HG02763 (cell line): ENCODE measurements at regions not wholly inside any gene's neighbourhood (a gene's known extent, or its start where the extent isn't known, plus 50 kb on each side); places are given as distances from the start of the nearest gene placed in this dataset.
"Not testable (repeated sequence)": the region's sequence is repeated elsewhere in the genome, so short reads cannot be mapped to it uniquely, and the experiment has no call there.

Experiments used
- ATAC-seq: cut with Tn5 transposase; IDR thresholded peaks from one replicate; pipeline ENCODE4 v1.9.1; 2021; ENCODE audit warnings: mild to moderate bottlenecking, moderate library complexity; ENCODE audit not compliant: unreplicated experiment

DNA sequence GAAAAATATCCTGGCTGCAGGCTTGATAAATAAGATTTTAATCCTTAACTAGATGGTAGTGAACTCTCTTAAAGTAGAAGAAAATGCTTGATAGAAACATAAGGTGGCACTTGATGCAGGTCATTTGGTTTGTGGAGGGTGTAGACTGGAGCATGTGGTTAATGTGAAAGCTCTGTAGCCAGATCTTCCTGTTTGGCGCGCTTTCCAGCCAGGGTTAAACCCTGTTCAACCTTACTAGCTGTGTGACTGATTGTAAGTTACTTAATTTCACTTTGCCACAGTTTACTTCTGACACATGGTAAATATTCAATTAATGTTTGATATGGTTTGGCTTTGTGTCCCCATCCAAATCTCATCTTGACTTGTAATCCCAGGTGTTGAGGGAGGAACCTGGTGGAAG lies 394.0 kb downstream of the REEP3 start:
- no peak for ATAC-seq

DNA sequence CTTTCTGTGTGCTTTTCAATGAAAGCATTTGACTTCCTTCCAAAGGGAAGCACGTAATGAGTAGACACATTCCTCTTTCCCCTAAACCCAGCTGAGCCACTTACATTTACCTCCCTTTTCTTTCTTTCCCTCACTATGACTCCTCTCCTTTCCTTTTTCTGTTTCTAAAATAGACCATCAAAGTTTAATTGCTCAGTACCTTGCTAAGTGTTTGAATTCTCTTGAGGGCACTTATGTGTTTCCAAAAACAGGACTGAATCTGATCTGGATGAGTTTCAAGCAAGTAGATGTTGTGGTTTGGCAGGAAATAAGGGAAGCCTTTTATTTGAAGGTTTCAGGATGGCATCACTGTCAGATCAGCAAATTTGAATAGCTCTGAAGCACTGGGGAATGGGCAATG lies 396.2 kb downstream of the REEP3 start:
- ATAC-seq = no peak

DNA sequence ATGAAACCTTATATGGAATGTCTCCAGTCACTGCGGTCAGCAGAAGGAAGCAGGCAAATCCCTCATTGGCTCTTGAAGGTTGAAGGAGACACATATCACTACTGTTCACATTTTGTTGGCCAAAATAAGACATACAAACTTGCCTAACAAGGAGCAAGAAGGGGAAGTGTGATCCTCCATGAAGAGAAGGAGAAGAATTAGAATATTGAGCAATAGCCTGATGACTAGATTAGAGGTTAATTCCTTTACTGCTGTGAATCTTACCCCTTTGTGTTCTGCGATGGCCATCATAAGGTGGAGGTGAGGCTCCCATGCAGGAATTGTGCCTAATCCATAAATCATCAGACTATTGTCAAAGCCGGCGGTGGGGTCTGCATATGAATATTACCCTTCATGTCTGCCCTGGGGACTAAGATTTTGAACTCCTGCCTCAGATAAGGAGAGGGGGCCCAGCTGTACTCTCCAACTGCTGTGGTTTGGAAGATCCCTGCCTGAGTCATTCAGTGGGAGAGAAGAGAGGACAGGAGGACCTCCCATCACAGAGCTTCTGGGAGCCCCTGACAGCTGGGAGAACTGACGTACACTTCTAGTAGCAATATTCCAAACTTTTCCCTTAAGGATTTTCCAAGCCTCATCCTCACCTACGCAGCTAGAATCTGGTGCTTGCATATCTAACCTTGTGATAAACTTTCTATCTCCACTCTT lies 398.5 kb downstream of the REEP3 start:
- no peak for ATAC-seq

DNA sequence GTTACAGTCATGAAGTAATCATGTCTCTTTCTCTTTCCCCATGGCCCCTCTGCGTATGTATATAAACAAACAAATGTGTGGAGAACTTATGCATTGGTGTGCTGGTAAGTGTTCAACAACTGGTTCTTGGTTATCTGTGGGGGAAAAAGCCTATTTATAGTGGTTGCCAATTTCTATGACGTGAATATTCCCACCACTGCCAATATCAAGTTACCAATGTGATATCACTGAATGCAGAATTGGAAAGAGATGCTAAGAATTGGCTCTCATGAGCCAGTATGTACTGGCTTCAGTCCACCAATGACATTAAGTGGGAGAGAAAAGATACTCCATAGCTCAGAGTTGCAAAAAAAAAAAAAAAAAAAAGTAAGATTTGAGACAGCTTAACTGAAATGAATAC lies 399.7 kb downstream of the REEP3 start:
- no peak for ATAC-seq

- ATAC-seq = no peak
Observed at GRCh38 chr10:63921908-63922467, 400.8 kb downstream of the REEP3 start.

- no peak for ATAC-seq
Observed at GRCh38 chr10:63922468-63923284, 401.5 kb downstream of the REEP3 start.

DNA sequence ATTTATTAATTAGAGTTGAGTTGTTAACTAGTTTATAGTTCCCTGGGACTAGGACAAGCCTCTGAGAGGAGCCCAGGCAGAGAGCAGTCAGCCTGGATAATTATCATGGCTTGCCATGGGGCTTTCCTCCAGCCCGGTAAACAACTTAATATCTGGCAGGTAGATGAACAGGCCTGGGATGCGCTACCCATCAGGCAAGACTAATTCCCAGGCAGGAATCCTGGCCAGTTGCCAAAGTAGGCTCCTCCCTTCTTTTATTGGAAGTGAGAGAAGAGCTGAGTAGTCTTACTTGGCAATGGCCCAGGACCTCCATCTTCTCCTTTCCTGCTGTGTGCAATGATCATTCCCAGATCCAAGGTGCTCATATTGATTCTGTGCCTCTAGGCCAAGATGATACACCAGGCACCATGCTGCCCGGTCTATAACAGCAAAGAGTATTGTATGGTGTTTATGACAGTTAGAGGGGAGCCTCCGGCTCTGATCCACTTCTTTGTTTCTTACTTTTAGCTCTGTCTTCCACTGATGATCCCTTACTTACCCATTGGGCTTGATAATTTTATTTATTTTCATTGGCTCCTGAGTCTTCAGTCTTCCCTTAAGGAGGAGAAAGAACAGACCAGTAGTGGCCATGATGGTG lies 408.7 kb downstream of the REEP3 start:
- ATAC-seq = no peak

DNA sequence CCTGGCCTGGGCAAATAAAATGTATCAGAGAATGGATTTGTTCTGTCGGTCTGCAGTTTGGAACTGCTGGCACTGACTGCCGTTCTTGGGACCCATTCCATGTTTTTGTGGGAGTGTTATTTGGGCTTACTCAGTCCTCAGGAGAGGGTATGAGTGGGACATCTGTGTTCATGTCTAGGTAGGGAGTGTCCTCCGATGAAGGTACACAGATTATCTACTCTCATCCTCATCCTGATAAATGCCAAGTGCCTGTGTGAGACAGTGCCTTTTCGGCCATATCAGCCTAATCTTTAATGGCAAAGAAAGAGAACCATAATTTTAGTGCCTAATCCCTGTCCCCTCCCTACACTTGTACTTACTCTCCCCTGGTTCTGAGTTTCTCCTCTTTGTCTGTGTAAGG lies 409.4 kb downstream of the REEP3 start:
- ATAC-seq = no peak

- no peak for ATAC-seq
Observed at GRCh38 chr10:63935705-63936104, 414.5 kb downstream of the REEP3 start.

GRCh38 chr10:63940277-63940922 lies 419.2 kb downstream of the REEP3 start:
- no peak for ATAC-seq

- ATAC-seq = no peak
Observed at GRCh38 chr10:63964406-63964805, 443.2 kb downstream of the REEP3 start.

- no peak for ATAC-seq
Observed at GRCh38 chr10:63965846-63966245, 444.6 kb downstream of the REEP3 start.

DNA sequence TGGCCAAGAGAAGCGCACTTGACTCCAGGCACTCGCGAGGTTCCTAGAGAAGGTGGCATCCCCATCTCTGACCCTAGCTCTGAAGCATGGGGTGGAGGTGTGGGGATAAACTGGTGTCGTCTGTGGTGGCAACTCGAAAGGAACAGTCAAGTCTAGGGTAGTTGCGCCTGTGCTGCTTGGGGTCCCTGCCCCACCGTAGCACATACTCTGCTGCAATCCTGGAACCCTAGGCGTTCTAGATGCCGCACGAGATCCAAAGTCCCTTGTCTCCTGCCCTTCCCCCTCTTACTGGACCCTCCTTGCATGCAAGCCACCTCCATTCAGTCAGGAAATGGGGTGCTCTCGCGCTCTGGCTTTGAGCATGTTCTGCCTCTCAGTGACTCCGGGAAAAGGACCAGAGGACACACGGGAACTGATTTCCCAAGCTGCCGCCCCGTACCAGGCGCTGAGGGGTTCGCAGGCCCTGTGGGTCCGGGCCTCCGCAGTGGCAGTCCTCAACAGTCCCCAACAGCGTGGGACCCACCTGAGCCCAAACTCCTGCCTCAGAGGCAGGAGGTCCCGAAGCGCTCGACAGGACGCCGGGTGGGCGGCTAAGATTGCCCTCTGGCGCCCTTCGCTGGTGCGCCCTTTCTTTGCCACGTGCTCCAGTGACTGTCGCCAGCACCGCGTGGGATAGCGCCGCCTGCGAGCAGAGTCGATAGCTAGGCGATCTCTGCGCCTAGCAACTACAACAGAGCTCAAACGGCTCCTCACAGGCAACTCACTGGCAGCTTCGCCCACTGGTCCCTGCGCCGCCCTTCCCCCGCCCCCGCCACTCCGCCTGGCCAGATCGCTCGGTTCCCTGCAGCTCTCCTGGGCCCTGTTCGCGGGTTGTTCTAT lies 452.0 kb downstream of the REEP3 start:
- ATAC-seq = no peak

GRCh38 chr10:63976538-63976937 lies 455.3 kb downstream of the REEP3 start:
- ATAC-seq = peak; percentile 94

DNA sequence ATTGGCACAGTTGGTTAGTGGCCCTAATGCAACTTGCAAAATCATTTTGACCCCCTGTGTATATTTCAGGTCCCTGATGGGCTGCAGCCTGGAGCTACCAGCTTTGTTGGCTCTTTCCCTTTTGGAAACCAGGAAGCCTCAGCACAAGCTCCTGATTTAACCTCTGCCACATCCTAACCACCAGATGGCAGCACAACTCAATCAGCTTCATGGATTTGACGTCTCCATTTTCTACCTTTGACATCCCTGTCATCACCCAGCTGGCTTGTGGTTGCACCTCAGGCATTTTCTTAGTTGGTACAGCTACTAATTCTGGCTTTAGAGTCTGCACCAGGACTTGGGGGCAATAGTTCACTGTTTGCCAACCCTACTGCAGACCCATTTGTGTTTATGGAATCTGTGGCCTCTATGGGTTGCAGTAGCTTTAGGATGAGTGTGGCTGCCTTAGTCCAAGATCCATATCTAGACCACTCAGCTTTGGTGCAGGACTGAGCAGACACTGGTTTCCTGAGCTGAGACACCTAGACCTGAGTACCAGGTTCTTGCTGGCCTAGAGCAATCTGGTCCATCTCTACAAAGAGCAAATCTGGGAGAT lies 456.2 kb downstream of the REEP3 start:
- ATAC-seq = peak; percentile 51

DNA sequence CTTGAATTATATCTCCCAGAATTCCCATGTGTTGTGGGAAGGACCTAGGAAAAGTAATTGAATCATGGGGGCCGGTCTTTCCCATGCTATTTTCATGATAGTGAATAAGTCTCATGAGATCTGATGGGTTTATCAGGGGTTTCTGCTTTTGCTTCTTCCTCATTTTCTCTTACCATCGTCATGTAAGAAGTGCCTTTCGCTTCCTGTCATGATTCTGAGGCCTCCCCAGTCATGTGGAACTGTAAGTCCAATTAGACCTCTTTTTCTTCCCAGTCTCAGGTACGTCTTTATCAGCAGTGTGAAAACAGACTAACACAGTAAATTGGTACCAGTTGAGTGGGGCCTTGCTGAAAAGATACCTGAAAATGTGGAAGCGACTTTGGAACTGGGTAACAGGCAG lies 459.7 kb downstream of the REEP3 start:
- not testable (repeated sequence) for ATAC-seq

GRCh38 chr10:63984061-63984460 lies 462.9 kb downstream of the REEP3 start:
- not testable (repeated sequence) for ATAC-seq

DNA sequence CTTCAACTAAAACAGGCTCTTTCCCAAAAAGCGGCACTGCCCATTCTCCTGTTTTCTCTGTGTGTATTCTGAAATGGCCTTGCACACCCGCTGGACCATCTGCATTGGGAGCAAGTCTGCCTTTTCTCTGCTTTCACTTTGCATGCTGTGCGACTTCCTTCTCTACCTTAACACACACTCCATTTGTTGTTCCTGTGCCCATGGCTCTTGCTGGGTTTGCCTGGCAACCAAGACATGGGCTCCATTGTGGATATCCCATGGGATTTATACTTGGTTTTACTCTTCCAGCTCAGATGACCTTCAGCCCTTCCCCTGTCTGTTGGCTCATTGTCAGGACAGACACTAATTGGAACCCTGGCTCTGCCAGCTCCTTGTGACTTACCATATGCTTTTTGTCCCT lies 465.3 kb downstream of the REEP3 start:
- ATAC-seq = no peak

GRCh38 chr10:63987212-63987611 lies 466.0 kb downstream of the REEP3 start:
- ATAC-seq = no peak

- no peak for ATAC-seq
Observed at GRCh38 chr10:63994371-63994770, 473.2 kb downstream of the REEP3 start.
